BJ (cell line): ENCODE measurements at regions not wholly inside any gene's neighbourhood (a gene's known extent, or its start where the extent isn't known, plus 50 kb on each side); places are given as distances from the start of the nearest gene placed in this dataset.

ENCODE experiments used
- CTCF ChIA-PET: fragments of 350-600 bp; formaldehyde crosslinking; extraction: SDS; loops from one replicate; lab custom pipeline; 2021; ENCODE audit warnings: antibody characterized with exemption, inconsistent platforms; lab: Yijun Ruan, JAX
- POLR2A ChIA-PET: fragments of 300-600 bp; sonication (Branson Sonifier 250); formaldehyde crosslinking; extraction: SDS; loops from one replicate; lab custom pipeline; 2021; ENCODE audit warnings: antibody characterized with exemption; lab: Charles Lee
- DNase-seq: peaks from one replicate; pipeline ENCODE4 v3.0.0-alpha.2; 2011; ENCODE audit warnings: low read depth
- H3K27me3 ChIP-seq: 2 replicates; pipeline ENCODE4 v1.6.0; 2011; ENCODE audit warnings: low read length; ENCODE audit not compliant: control insufficient read depth, insufficient read depth
- H3K36me3 ChIP-seq: 2 replicates; pipeline ENCODE4 v1.5.1; 2011; ENCODE audit warnings: low read length; ENCODE audit not compliant: control insufficient read depth, insufficient read depth
- H3K4me3 ChIP-seq: 2 replicates; pipeline ENCODE4 v1.5.1; 2011; ENCODE audit warnings: low read depth, mild to moderate bottlenecking, control low read depth, low read length
- CTCF ChIP-seq: IDR thresholded peaks from 2 replicates; pipeline ENCODE4 v1.5.1; 2011; ENCODE audit warnings: low read depth, mild to moderate bottlenecking, control low read depth, inconsistent platforms, low read length, moderate library complexity; ENCODE audit not compliant: insufficient read depth

DNA sequence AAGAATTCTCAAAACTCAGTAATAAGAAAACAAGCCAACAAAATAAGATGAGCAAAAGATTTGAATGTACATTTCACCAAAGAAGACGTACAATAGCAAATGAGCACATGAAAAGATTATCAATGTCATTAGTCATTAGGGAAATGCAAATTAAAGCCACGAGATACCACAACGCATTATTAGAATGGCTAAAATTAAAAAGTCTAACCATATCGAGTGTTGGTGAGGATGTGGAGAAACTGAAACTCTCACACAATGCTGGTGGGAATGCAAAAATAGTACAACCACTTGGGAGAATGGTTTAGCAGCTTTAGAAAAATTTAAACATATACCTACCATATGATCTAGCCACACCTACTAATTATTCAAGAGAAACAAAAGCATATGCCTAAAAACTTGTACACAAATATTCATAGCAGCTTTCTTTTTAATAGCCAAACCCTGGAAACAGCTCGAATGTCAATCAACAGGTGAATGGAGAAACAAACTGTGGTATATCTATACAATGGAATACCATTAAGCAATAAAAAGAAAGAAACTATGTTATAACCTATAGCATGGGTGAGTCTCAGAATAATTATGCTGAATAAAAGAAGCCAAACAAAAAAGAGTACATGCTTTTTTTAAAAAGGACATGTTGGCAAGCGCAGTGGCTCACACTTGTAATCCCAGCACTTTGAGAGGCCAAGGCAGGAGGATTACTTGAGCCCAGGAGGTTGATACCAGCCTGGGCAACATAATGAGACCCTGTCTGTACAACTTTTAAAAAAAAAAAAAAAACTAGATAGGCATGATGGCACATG lies 103.6 kb downstream of the LITAF start:
- Histone ChIP-seq H3K4me3 (no peak overlapping the region), H3K36me3 (no peaks in the 10 kb centered on the region), H3K27me3 (no peaks in the 10 kb centered on the region)
- ChIA-PET POLR2A (no interaction called here), CTCF (no interaction called here)
- TF ChIP-seq CTCF = no peak
- DNase-seq = no peak

DNA sequence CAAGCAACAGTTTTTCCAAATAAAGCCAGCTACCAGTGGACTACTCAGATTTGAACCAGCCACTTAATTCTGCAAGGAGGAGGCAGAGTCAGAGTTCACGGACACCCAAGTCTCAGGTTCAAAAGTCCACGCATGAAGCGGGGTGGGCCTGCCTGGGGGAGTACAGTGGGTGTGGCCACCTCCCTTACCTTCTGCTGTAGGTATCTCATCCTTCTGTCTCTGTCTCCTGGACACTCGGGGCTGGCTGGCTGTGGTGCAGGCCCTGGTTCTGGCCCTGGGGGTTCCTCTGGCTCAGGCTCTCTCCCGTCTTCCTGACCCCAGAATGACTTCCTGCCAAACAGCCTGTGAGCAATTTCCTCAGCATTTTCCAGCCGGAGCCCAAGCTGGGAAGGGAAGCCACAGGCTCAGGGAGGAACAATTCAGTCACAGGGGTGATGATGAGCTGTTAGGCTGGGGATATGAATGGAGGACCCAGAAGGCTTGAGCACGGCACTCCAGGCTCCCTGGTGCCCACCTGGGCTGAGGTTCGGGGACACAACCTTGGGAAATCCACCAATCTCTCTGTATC lies 101.9 kb downstream of the LITAF start:
- Histone ChIP-seq H3K36me3 (no peaks in the 10 kb centered on the region), H3K27me3 (no peaks in the 10 kb centered on the region; the same call in 1 of the 2 replicates), H3K4me3 (no peak overlapping the region)
- no peak for DNase-seq
- ChIA-PET POLR2A (no interaction called here), CTCF (interaction anchor here (1.4 kb wide), 1 partner anchor 89 kb away, joined by 3 read pairs; no protein-coding TSS in a partner anchor)
- no peak for TF ChIP-seq CTCF

DNA sequence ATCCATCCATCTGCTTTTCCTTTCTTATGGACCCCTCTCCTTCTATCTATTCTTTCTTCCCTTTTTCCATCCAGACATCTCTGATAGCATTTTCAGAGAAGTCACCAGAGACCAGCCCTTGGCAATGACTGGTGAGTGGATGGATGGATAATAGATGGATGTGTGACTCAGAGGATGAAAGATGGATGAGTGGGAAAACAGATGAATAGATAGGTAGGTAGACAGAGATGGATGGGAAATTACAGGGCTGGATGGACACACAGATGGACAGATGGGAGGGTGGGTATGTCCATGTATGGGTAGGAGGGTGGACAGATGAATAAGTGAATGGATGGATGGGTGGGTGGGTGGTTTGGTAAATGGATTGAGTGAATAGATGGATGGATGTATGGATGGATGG lies 101.0 kb downstream of the LITAF start:
- Histone ChIP-seq H3K27me3 (no peaks in the 10 kb centered on the region; the same call in 1 of the 2 replicates), H3K4me3 (no peak overlapping the region), H3K36me3 (no peaks in the 10 kb centered on the region)
- TF ChIP-seq CTCF = no peak
- CTCF ChIA-PET = no interaction called here
- POLR2A ChIA-PET = no interaction called here
- no peak for DNase-seq

- no peaks in the 10 kb centered on the region for H3K36me3 ChIP-seq
- ChIA-PET CTCF (no interaction called here), POLR2A (no interaction called here)
- H3K27me3 ChIP-seq = no peaks in the 10 kb centered on the region; the same call in 1 of the 2 replicates
- DNase-seq = no peak
- no peak overlapping the region for H3K4me3 ChIP-seq
- TF ChIP-seq CTCF = no peak
Measured at GRCh38 chr16:11487289-11487688, 99.4 kb downstream of the LITAF start.

- Histone ChIP-seq H3K36me3 (no peaks in the 10 kb centered on the region), H3K4me3 (no peak overlapping the region), H3K27me3 (no peaks in the 10 kb centered on the region; the same call in 1 of the 2 replicates)
- no peak for TF ChIP-seq CTCF
- CTCF ChIA-PET = interaction anchor here (1.5 kb wide), 1 partner anchor 8 kb away, joined by 3 read pairs; no protein-coding TSS in a partner anchor
- DNase-seq = no peak
- POLR2A ChIA-PET = no interaction called here
Measured at GRCh38 chr16:11488304-11488703, 98.4 kb downstream of the LITAF start.
